Upper lobe of left lung (tissue), 4 donors: ENCODE measurements at regions not wholly inside any gene's neighbourhood (a gene's known extent, or its start where the extent isn't known, plus 50 kb on each side); places are given as distances from the start of the nearest gene placed in this dataset.

Experiments
- POLR2A ChIP-seq, 4 donors: fragments of 450-650 bp; IDR thresholded peaks; one replicate each; pipeline ENCODE4 v1.5.1; 2016 to 2017; ENCODE audit warnings: antibody characterized with exemption in 4 of 4, mild to moderate bottlenecking in 2 of 4
- POLR2AphosphoS5 ChIP-seq, 2 donors: sonication (generic); formaldehyde crosslinking; IDR thresholded peaks; one replicate each; pipeline ENCODE4 v1.5.1; 2017; ENCODE audit warnings: antibody characterized with exemption in 2 of 2
- TF ChIP-seq, protein P1 (sequence below), 6 experiments: fragments of 450-650 bp in 4 of 6; fragments of 200-600 bp in 2 of 6; sonication (generic) in 2 of 6; IDR thresholded peaks; one replicate each; pipeline ENCODE4 v1.5.1; 2016 to 2019; ENCODE audit warnings: antibody characterized with exemption in 6 of 6

DNA sequence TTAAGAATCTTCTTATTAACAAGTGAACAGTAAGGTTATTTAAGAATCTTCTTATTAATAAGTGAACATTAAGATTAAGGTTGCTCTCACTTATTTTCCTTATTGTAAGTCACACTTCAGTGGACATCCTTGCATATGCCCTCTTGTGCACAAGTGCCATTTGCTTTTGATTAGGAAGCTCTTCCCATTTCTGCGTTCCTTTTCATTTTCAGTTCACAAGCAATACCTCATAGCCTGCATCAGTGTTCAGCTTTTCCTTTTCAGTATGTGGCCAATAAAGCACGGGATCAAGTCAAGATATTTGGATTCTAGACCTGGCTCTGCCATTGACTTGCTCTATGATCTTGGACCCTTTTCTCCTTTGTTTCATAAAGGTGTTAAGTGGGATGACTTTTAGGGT, 158.7 kb downstream of the DISP1 start:
- TF ChIP-seq, protein P1, sequence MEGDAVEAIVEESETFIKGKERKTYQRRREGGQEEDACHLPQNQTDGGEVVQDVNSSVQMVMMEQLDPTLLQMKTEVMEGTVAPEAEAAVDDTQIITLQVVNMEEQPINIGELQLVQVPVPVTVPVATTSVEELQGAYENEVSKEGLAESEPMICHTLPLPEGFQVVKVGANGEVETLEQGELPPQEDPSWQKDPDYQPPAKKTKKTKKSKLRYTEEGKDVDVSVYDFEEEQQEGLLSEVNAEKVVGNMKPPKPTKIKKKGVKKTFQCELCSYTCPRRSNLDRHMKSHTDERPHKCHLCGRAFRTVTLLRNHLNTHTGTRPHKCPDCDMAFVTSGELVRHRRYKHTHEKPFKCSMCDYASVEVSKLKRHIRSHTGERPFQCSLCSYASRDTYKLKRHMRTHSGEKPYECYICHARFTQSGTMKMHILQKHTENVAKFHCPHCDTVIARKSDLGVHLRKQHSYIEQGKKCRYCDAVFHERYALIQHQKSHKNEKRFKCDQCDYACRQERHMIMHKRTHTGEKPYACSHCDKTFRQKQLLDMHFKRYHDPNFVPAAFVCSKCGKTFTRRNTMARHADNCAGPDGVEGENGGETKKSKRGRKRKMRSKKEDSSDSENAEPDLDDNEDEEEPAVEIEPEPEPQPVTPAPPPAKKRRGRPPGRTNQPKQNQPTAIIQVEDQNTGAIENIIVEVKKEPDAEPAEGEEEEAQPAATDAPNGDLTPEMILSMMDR (IDR thresholded peaks at IDR 0.05), result no peak
- no peak for TF ChIP-seq POLR2AphosphoS5 (IDR thresholded peaks at IDR 0.05)
- TF ChIP-seq POLR2A (IDR thresholded peaks at IDR 0.05), result no peak
